Trophoblast cell (in vitro differentiated cells and primary cell): ENCODE measurements at regions not wholly inside any gene's neighbourhood (a gene's known extent, or its start where the extent isn't known, plus 50 kb on each side); places are given as distances from the start of the nearest gene placed in this dataset.
A peak's percentile ranks its signal among the peaks of the same experiment; 100 is the strongest.

Experiments
- DNase-seq, 2 donors: peaks; one replicate each; pipeline ENCODE4 v3.0.0-alpha.2; 2016
- H2AFZ ChIP-seq: 2 replicates; pipeline ENCODE4 v1.6.1; 2013; ENCODE audit warnings: low read length, moderate library complexity, mild to moderate bottlenecking; ENCODE audit not compliant: insufficient read depth, poor library complexity
- H2AK5ac ChIP-seq: 2 replicates; pipeline ENCODE4 v1.6.1; 2013; ENCODE audit warnings: mild to moderate bottlenecking, low read length
- H2BK120ac ChIP-seq: 2 replicates; pipeline ENCODE4 v1.6.1; 2013; ENCODE audit warnings: low read length, mild to moderate bottlenecking, moderate library complexity; ENCODE audit not compliant: insufficient read depth, poor library complexity
- H2BK12ac ChIP-seq: 2 replicates; pipeline ENCODE4 v1.6.1; 2013; ENCODE audit warnings: mild to moderate bottlenecking, low read length, moderate library complexity
- H2BK5ac ChIP-seq: 2 replicates; pipeline ENCODE4 v1.6.1; 2013; ENCODE audit warnings: low read length, low read depth, moderate library complexity, mild to moderate bottlenecking; ENCODE audit not compliant: poor library complexity
- H3K14ac ChIP-seq: 2 replicates; pipeline ENCODE4 v1.6.1; 2013; ENCODE audit warnings: mild to moderate bottlenecking, low read length
- H3K18ac ChIP-seq: 2 replicates; pipeline ENCODE4 v1.6.1; 2013; ENCODE audit warnings: mild to moderate bottlenecking, low read length
- H3K23ac ChIP-seq: 2 replicates; pipeline ENCODE4 v1.6.1; 2013; ENCODE audit warnings: low read length
- H3K27ac ChIP-seq: 2 replicates; pipeline ENCODE4 v1.5.1; 2013; ENCODE audit warnings: low read depth, mild to moderate bottlenecking, inconsistent platforms, low read length, moderate library complexity
- H3K27me3 ChIP-seq: 2 replicates; pipeline ENCODE4 v1.6.1; 2013; ENCODE audit warnings: inconsistent platforms, mild to moderate bottlenecking, low read length, moderate library complexity; ENCODE audit not compliant: insufficient read depth
- H3K36me3 ChIP-seq, 2 experiments: 1 replicate in 1 of 2; 2 replicates in 1 of 2; pipeline ENCODE4 v1.6.1; 2013; ENCODE audit warnings: low read length in 2 of 2, mild to moderate bottlenecking in 2 of 2, moderate library complexity in 1 of 2; ENCODE audit not compliant: insufficient read depth in 2 of 2, control insufficient read depth in 1 of 2
- H3K4ac ChIP-seq: 2 replicates; pipeline ENCODE4 v1.6.1; 2013; ENCODE audit warnings: low read depth, mild to moderate bottlenecking, low read length, moderate library complexity
- H3K4me1 ChIP-seq, 2 experiments: 1 replicate in 1 of 2; 2 replicates in 1 of 2; pipeline ENCODE4 v1.6.1; 2013; ENCODE audit warnings: low read length in 2 of 2, mild to moderate bottlenecking in 2 of 2, moderate library complexity in 1 of 2; ENCODE audit not compliant: insufficient read depth in 2 of 2, control insufficient read depth in 1 of 2
- H3K4me2 ChIP-seq: 2 replicates; pipeline ENCODE4 v1.6.1; 2013; ENCODE audit warnings: inconsistent platforms, mild to moderate bottlenecking, low read length, moderate library complexity
- H3K4me3 ChIP-seq: 2 replicates; pipeline ENCODE4 v1.5.1; 2013; ENCODE audit warnings: mild to moderate bottlenecking, low read depth, low read length, inconsistent platforms
- H3K79me1 ChIP-seq: one replicate; pipeline ENCODE4 v1.6.1; 2013; ENCODE audit warnings: low read length
- H3K79me2 ChIP-seq: 2 replicates; pipeline ENCODE4 v1.6.1; 2013; ENCODE audit warnings: low read length, mild to moderate bottlenecking; ENCODE audit not compliant: control insufficient read depth, insufficient read depth, poor library complexity
- H3K9ac ChIP-seq: 2 replicates; pipeline ENCODE4 v1.6.1; 2013; ENCODE audit warnings: mild to moderate bottlenecking, low read length
- H3K9me3 ChIP-seq: 2 replicates; pipeline ENCODE4 v1.6.1; 2013; ENCODE audit warnings: low read depth, mild to moderate bottlenecking, control low read depth, inconsistent platforms, low read length; ENCODE audit not compliant: insufficient read depth
- H4K12ac ChIP-seq: 2 replicates; pipeline ENCODE4 v1.6.1; 2013; ENCODE audit warnings: low read depth, mild to moderate bottlenecking, low read length, moderate library complexity
- H4K8ac ChIP-seq: 2 replicates; pipeline ENCODE4 v1.6.1; 2013; ENCODE audit warnings: low read depth, mild to moderate bottlenecking, low read length, moderate library complexity
- H4K91ac ChIP-seq: one replicate; pipeline ENCODE4 v1.6.1; 2013; ENCODE audit warnings: low read depth, mild to moderate bottlenecking, low read length, moderate library complexity
- WGBS: extraction: QIAGEN DNeasy Blood & Tissue Kit; methylation state at CpG from one replicate; pipeline ENCODE4 v1.1.7; 2013; ENCODE audit warnings: missing lambda C conversion rate; ENCODE audit not compliant: insufficient read length, insufficient coverage; ENCODE audit errors: extremely low coverage; 5-methylcytosine and 5-hydroxymethylcytosine counted together

DNA sequence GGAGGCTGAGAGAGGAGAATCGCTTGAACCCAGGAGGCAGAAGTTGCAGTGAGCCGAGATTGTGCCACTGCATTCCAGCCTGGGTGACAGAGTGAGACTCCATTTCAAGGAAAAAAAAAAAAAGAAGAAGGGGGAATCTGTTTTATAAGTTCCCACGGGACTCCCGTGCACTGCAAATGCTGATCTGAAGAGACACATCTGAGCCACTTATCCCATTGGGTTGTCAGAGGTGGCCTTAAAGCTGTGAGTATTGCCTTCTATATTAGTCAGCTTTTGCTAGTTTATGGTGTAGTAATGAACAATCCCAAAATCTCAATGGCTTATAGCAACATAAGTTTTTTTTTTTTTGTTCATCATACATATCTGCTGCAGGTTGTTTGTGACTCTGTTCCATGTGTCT lies 82.8 kb downstream of the MRM1 start:
- H2AK5ac ChIP-seq = no peak overlapping the region
- WGBS = no CpG with 5 or more reads among the region's 4 CpGs
- H3K4ac ChIP-seq = no peak overlapping the region
- no peaks in the 10 kb centered on the region for H3K4me1 ChIP-seq
- H3K4me2 ChIP-seq = no peak overlapping the region
- H3K9ac ChIP-seq = no peak overlapping the region
- no peak overlapping the region for H3K4me3 ChIP-seq
- no peak overlapping the region for H2BK120ac ChIP-seq
- no peak overlapping the region for H4K12ac ChIP-seq
- no peak overlapping the region for H3K18ac ChIP-seq
- no peak overlapping the region for H2BK5ac ChIP-seq
- no peaks in the 10 kb centered on the region for H3K9me3 ChIP-seq
- no peaks in the 10 kb centered on the region for H3K27me3 ChIP-seq
- H2AFZ ChIP-seq = no peak overlapping the region
- H3K79me2 ChIP-seq = no peaks in the 10 kb centered on the region
- H3K27ac ChIP-seq = no peak overlapping the region
- H3K79me1 ChIP-seq = no peaks in the 10 kb centered on the region
- H3K23ac ChIP-seq = no peak overlapping the region
- H3K36me3 ChIP-seq = no peaks in the 10 kb centered on the region
- no peak overlapping the region for H3K14ac ChIP-seq
- DNase-seq = no peak
- no peak overlapping the region for H4K91ac ChIP-seq
- no peak overlapping the region for H4K8ac ChIP-seq
- H2BK12ac ChIP-seq = no peak overlapping the region

DNA sequence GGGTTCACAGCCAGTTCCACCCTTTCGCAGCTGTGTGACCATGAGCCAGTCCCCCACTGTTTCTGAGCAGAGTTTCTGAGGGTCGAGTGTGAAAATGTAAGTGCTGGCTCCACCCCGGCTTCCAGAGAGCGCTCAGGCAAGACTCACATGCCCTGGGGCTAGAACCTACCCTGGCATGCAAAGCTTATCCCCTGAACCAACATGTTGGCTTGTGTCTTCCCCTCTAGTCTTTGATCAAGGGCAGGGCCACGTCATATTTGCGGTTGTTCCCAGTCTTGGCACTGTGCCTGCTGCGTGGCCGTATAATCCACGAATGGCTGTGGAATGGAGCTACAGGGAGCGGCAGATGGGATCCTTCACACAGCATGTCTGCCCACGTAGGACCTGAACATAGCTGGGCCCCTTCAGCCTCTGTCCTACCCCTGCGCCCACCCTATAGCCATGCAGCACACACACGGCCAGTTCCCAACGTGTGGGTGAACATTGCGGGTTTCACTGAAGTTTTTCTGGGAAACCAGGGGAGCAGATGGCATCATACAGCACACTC lies 84.8 kb downstream of the MRM1 start:
- H4K8ac ChIP-seq = no peak overlapping the region
- H3K4me2 ChIP-seq = no peak overlapping the region
- no peaks in the 10 kb centered on the region for H3K79me2 ChIP-seq
- no peak overlapping the region for H2BK5ac ChIP-seq
- WGBS = no CpG with 5 or more reads among the region's 15 CpGs
- H4K12ac ChIP-seq = no peak overlapping the region
- no peak overlapping the region for H2BK12ac ChIP-seq
- H3K4ac ChIP-seq = no peak overlapping the region
- DNase-seq = peak in 1 of 2 donors; percentile 4
- H3K79me1 ChIP-seq = no peaks in the 10 kb centered on the region
- no peaks in the 10 kb centered on the region for H3K9me3 ChIP-seq
- no peak overlapping the region for H3K4me3 ChIP-seq
- H3K4me1 ChIP-seq = no peaks in the 10 kb centered on the region
- no peaks in the 10 kb centered on the region for H3K27me3 ChIP-seq
- no peak overlapping the region for H2AK5ac ChIP-seq
- no peak overlapping the region for H3K18ac ChIP-seq
- no peak overlapping the region for H3K23ac ChIP-seq
- H3K36me3 ChIP-seq = no peaks in the 10 kb centered on the region
- no peak overlapping the region for H2AFZ ChIP-seq
- H3K14ac ChIP-seq = no peak overlapping the region
- H3K27ac ChIP-seq = no peak overlapping the region
- no peak overlapping the region for H4K91ac ChIP-seq
- H2BK120ac ChIP-seq = no peak overlapping the region
- no peak overlapping the region for H3K9ac ChIP-seq

DNA sequence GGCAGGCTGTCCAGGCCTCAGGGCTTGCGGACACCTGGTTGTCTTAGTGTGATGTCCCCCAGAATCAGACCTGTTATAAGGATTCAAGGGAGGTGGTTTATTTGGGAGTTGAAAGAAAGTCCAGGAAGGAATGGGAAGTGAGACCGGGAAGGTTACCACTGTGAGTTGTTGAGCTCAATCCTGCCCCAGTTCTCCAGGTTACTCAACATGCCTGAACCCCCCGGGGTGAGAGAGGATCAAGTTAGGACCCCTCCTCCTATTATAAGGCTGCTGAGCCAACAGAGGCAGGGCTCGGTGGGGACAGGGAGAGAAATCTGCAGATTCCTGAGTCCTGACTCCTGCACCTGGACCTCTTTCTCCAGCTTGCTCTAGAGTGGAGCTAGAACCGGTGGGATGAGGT lies 86.4 kb downstream of the MRM1 start:
- no peaks in the 10 kb centered on the region for H3K36me3 ChIP-seq
- H3K14ac ChIP-seq = no peak overlapping the region
- no peaks in the 10 kb centered on the region for H3K79me2 ChIP-seq
- H2AK5ac ChIP-seq = no peak overlapping the region
- no peak for DNase-seq
- no CpG with 5 or more reads among the region's 5 CpGs for WGBS
- no peaks in the 10 kb centered on the region for H3K4me1 ChIP-seq
- H3K4ac ChIP-seq = no peak overlapping the region
- no peaks in the 10 kb centered on the region for H3K79me1 ChIP-seq
- no peak overlapping the region for H3K27ac ChIP-seq
- no peak overlapping the region for H3K18ac ChIP-seq
- H3K23ac ChIP-seq = no peak overlapping the region
- H3K9ac ChIP-seq = no peak overlapping the region
- no peak overlapping the region for H2BK12ac ChIP-seq
- no peak overlapping the region for H4K91ac ChIP-seq
- H2BK120ac ChIP-seq = no peak overlapping the region
- H3K27me3 ChIP-seq = no peaks in the 10 kb centered on the region
- H2BK5ac ChIP-seq = no peak overlapping the region
- no peaks in the 10 kb centered on the region for H3K9me3 ChIP-seq
- H3K4me2 ChIP-seq = no peak overlapping the region
- no peak overlapping the region for H2AFZ ChIP-seq
- H4K12ac ChIP-seq = no peak overlapping the region
- H4K8ac ChIP-seq = no peak overlapping the region
- H3K4me3 ChIP-seq = no peak overlapping the region

DNA sequence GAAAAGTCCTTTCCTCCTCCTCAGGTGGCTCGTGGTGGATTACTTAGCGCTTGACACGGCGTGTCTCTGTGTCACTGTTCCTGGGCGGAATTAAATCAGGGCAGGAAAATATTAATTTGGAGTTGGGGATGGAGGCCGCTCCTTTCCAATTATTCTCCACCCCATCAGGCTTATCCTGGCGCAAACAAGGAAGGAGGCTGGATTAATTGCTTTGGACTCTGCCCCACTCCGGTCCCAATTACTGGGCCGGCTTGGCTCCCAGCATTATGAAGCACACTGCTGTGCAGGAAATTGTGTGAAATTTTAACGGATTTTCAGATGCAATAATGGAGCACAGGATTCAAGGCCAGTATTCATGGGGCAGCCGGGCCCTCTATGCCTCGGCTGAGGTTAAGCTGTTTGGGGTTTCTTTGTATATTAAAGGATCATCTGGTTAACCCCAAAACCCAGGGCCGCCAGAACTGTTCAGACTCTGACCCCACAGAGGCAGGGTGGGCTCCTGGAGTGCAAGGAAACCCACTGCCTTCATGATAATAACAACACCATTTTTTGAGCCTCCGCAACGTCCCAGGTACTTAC lies 87.8 kb downstream of the MRM1 start:
- Histone ChIP-seq H2BK12ac (no peak overlapping the region), H3K23ac (no peak overlapping the region), H3K9me3 (no peaks in the 10 kb centered on the region), H3K4me1 (no peaks in the 10 kb centered on the region), H2BK5ac (no peak overlapping the region), H3K4me2 (no peak overlapping the region), H4K91ac (no peak overlapping the region), H3K27ac (no peak overlapping the region), H4K8ac (no peak overlapping the region), H3K4me3 (no peak overlapping the region), H4K12ac (no peak overlapping the region), H3K27me3 (no peaks in the 10 kb centered on the region), H3K79me1 (no peaks in the 10 kb centered on the region), H2AFZ (no peak overlapping the region), H3K9ac (no peak overlapping the region), H3K18ac (no peak overlapping the region), H2AK5ac (no peak overlapping the region), H3K14ac (no peak overlapping the region), H3K79me2 (no peaks in the 10 kb centered on the region), H2BK120ac (no peak overlapping the region), H3K4ac (no peak overlapping the region), H3K36me3 (no peaks in the 10 kb centered on the region)
- no CpG with 5 or more reads among the region's 15 CpGs for whole genome bisulfite sequencing
- DNase-seq = no peak
